ENCODE measurements at regions not wholly inside any gene's neighbourhood (a gene's known extent, or its start where the extent isn't known, plus 50 kb on each side); places are given as distances from the start of the nearest gene placed in this dataset.

DNA sequence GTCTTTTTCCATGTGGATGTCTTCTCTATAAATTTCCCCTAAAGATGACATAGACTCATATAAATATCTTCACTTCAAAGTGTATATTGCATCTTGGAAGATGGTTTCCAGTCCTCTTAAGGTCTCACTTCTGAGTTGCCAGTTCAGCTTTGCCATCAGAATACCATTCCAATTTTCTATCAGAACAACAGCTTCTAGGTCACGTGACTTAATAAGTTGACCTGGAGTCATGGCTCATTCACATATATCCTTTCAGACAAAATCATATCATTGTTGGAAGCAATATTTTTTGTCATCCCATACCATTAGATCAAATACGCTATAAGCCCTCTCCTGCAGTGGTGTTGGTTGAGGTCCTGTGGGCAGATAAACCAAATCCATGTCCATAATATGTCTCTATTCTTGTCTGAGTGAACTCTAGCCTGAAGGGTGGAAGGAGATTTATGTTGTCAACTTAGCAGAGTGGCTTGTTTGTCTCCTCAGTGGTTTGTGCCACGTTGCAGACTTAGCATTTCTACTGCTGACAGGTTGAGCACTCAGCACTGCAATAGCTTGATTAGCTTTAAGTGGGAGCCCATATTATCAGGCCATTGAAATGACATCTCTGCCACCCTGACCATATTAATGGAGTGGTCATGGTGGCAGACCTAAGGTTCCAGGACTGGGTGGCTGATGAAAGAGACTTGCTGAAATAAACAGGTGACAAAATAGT is 123.6 kb upstream of the PCDH17 start:
- TF ChIP-seq TAF1 (IDR thresholded peaks at IDR 0.05; ENCODE audit: low read depth), result no peak
- no peak for TF ChIP-seq EGR1 (IDR thresholded peaks at IDR 0.05)
